Glomerular visceral epithelial cell (primary cell): ENCODE measurements at regions not wholly inside any gene's neighbourhood (a gene's known extent, or its start where the extent isn't known, plus 50 kb on each side); places are given as distances from the start of the nearest gene placed in this dataset.
"Not testable (repeated sequence)": the region's sequence is repeated elsewhere in the genome, so short reads cannot be mapped to it uniquely, and the experiment has no call there.

ENCODE experiments used
- DNase-seq: peaks from one replicate; pipeline ENCODE4 v3.0.0-alpha.2; 2016; ENCODE audit errors: extremely low spot score

DNA sequence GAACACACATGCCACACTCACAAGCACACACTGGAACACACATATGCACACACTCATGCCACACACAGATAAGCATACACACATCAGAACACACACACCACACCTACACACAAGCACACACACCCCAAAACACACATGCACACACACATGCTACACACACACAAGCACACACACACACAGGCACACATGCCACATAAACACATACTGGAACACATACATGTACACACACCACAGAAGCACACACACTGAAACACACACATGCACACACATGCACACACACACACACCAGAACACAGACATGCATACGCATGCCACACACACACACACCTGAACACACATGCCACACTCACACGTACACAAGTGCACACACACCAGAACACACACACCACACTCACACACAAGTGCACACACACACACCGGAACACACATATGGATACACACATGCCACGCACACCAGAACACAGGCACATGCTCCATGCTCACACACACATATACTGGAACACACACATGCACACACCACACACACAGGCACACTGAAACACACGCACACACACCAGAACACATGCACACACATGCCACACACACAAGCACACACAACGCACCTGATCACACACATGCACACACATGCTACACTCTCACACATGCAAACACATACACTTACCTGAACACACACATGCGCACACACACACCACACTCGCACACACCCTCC is 78.0 kb upstream of the IRX4 start:
- DNase-seq = no peak

DNA sequence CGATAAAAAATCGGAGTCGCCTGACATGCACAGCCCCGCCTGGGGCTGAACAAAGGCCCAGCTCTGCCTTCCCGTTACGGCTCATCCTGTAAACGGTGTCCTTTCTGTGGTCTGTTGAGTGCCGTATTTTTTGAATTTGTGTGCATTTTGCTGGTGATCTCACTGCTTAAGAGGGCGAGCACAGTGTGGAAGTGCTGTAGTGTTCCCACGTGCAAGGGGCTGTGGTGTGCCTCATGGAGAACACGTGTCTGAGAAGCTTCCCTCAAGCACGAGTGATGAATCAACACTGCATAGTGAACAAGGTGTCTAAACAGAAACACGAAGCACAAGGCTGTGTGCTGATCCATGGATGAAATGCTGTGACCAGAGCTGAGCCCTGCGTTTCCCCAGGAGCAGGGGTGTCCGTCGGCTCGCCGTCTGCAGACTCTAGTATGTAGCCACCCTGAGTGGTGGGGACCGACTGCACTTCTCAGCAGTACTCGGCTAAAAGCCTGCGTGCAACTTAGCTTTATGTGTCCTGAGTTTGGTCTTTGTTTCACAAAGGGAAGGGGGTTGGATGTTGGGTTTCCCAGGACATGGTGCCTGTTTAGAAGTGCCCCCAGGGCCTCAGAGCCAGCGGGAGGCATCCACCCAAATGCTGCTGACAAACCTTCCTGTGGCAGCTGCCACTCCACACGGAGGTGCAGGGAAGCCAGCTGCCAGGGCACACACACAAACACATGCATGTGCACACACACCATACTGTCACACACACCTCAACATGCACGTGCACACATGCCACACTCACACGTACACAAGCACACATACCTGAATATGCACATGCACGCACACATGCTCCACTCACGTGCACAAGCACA is 77.2 kb upstream of the IRX4 start:
- no peak for DNase-seq

DNA sequence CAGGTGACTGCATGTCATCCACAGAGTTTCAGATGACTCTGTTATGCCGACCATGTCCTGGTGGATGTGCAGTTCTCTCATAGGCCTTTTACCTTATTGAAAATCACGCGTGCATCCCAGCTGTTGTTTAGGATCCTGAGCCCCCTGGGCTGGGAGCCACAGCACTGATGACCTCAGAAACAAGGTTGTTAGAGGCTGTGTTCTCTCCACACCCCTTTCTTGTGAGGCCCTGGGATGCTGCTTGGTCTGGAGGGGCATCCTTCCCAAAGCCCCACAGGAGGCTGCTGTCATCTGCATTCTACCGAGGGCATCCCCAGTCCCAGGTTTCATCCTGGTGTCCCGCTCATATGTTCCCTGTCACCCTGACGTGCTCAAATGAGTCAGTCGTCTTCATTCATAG is 76.5 kb upstream of the IRX4 start:
- DNase-seq = no peak

DNA sequence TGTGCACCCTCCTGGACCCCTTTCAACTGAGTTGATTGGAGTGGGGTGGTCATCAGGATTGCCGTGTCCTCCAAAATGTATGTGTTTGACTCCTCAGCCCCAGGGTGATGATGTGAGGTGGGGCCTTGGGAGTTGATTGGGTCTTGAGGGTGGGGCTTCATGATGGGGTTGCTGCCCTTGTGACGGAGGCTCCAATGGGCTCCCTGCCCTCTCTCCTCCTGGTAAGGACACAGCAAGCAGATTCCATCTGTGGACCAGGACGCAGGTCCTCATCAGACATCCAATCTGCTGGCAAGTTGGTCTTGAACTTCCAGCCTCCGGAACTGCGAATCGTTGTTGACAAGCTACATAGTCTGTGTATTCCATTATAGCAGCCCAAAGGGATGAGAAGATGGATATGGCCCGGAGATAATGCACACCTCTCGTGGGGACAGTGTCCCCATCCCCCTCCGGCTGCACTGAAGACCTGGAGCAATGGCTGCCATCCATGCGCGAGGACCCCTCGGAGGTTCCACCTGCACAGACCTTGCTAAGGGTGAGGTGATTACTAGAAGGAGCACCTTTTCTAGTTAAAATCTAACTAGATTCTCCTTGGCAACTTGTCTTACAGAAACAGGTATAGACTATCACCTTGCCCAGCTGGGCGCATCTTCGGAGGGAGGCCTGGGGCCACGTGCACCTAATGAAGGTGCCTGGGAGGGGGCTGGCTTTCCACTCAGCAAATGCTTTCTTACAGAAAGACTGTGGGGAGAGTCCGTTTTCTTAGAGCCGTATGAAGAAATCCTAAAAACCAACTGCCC is 75.7 kb upstream of the IRX4 start:
- no peak for DNase-seq

DNA sequence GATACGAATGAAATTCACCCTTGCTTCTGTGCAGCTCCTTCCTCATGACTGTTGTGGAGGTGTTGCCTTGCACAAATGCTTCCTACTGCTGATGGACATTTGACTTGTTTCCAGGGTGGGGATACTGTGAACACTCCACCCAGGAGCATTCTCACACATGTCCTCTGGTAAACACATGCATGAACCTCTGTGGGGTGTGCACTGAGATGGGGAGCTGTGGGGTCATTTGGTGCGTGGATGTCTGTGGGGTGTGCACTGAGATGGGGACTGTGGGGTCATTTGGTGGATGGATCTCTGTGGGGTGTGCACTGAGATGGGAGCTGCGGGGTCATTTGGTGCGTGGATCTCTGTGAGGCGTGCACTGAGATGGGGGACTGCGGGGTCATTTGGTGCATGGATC is 72.9 kb upstream of the IRX4 start:
- DNase-seq = no peak

DNA sequence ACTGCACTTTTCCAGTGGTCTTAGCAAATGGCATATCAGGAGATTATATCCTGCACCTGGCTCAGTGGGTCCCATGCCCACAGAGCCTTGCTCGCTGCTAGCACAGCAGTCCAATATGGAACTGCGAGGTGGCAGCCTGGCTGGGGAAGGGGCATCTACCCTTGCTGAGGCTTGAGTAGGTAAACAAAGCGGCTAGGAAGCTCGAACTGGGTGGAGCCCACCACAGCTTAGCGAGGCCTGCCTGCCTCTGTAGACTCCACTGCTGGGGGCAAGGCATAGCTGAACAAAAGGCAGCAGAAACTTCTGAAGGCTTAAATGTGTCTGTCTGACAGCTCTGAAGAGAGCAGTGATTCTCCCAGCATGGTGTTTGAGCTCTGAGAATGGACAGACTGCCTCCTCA is 71.0 kb upstream of the IRX4 start:
- not testable (repeated sequence) for DNase-seq

DNA sequence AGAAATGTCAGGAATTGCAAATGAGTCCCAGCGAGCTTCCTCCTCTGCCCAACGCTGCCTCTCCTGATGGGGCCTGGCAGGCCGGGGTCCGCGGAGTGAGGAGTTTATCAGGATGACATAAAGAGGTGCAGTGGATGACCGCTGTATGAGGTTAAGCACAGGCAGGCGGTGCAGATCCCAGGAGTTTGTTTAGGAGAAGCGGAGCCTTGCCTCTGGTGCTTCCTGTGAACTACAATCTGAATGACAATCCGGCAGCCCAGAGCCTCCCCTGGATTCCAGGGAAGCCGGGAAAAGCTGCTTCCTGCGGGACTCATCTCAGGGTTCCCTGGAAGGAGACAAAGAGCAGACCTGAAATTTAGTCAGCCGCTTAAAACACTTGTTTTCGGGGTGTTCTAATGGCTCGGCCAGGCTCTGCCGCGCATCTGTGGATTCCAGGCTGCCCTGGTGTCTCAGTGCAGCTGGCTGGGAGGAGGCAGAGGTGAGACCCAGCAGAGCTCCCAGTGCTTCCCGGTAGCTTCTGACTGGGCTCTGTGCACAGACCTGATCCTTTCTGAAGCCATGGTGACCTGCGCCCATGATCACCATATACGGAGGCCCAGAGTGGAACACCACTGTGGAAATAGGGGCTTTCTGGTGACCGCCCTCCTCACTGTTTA is 69.8 kb upstream of the IRX4 start:
- DNase-seq = no peak

DNA sequence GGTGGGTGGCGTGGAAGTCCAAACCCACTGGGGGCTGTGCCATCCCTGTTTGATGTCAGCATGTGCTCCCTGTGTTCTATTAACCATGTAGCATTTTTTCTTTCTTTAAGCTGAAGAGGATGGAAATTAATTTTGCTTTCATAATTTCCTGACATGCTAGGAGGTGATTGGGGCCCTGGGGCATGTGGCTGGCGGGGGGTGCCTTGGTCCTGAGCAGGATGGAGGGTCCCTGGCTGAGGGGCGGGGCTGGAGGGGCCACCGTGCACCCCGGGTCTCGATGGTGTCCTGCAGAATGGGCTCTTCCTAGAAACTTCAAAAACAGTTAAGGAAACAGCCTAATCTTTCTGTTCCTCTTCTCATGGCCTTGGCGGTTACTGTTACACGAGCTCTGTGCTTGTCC is 69.3 kb upstream of the IRX4 start:
- DNase-seq = no peak

DNA sequence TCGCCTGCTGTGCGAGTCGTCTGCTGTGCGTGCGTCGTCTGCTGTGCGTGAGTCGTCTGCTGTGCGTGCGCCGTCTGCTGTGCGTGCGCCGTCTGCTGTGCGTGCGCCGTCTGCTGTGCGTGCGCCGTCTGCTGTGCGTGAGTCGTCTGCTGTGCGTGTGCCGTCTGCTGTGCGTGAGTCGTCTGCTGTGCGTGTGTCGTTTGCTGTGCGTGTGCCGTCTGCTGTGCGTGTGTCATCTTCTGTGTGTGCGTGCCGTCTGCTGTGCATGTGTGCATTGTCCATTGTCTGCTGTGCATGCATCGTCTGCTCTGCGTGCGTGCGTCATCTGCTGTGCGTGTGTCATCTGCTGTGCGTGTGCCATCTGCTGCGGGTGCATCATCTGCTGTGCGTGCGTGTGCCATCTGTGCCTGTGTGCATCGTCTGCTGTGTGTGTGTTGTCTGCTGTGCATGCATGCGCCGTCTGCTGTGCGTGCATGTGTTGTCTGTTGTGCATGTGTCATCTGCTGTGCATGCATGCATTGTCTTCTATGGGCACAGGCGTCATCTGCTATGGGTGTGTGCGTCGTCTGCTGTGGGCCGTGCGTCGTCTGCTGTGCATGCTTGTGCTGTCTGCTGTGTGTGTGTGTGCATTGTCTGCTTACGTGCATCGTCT is 68.6 kb upstream of the IRX4 start:
- no peak for DNase-seq

DNA sequence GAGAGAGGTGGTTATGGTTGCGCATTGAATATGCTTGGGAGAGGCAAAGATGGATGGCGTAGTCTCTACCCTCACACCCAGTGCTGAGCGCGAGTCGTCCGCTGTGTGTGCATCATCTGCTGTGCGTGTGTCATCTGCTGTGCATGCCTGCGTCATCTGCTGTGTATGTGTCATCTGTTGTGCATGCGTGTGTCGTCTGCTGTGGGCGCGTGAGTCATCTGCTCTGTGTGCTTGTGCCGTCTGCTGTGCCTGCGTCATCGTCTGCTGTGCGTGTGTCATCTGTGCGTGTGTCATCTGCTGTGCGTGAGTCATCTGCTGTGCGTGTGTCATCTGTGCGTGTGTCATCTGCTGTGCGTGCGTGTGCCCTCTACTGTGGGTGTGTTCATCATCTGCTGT is 68.0 kb upstream of the IRX4 start:
- DNase-seq = no peak

DNA sequence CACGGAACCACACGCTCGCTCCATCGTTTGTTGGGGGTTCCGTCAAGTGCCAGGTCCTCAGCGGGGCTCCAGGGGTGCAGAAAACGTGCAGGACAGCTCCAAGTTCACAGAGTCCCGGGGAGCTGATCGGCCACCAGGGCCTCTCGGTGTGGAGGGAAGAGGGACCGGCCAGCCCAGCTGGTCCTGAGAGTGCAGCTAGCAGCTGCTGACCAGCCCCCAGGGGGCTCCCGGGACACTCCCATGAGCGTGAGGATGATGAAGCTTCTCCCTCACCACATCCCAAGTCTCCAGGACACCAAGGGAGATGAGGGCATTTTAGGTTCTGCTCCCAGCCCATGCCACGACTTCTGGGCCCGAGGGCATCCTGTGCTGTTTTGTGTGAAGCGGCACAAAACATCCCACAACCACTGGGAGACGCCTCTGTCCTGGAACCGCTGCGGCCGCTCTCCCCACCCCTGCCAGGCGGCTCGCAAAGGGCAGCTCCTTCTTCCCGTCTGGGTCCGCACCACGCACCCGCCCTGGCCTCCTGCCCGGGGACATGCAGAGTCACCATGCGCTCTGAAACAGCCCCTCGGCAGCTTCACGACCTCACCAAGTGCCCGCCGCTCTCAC is 67.5 kb upstream of the IRX4 start:
- DNase-seq = no peak

DNA sequence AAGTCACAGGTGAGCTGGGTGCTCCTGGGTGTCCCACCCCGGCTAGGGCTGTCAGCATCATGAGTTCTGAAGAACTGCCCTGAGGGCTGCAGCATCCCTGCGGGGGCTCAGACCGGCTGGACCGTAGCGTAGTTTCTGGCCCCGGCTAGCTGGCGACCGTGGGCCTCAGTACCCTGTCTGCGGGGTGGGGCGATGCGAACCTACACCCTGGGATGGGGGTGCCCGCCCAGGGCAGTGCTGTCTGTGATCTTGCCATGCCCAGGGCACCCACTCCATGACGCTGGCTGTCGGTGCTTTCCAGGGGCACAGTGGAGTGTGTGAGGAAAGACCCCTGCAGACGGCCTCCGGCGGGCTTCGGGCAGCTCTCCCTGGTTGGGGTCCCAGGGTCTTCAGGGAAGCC is 66.5 kb upstream of the IRX4 start:
- DNase-seq = no peak

DNA sequence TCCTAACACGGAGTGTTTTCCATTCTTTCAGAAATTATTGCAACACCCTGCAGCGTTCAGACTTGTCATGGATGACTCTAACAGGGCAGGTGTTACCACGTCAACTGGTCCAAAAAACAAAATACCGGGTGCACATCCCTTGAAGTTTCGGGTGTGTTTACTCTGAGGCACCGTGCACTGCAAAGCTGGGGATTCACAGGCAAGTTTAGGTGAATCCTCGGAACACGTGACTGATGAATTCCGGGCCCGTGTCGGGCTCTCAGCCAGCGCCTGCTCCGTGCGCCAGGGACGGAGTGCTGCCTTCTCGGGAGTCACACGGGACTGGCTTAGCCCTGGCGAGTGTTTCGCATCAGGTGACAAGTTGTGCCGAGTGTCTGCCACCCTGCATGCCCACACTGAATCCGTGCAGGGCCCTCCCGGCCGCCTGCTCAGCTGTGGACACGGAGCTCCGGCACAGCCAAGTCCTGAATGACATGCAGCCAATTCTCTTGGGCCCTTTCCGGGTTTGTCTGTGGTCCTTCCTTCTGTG is 66.0 kb upstream of the IRX4 start:
- DNase-seq = no peak

DNA sequence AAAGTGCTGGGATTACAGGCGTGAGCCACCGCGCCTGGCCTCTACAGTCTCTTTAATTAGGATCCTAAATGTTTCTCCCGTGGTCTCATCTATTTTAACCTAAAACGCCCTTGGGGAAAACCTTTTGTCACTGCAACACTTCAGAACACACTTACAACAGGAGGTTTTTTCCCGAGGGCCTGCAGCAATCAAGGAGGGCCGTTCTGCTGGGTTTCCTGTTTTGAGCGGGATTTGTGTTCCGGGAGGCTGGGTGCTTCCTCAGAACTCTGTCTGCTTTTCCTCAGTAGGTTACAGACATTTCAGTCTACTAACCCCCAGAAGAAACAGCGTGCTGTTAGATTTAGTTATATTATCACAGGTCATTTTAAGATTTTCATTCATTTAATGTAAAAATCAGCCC is 65.4 kb upstream of the IRX4 start:
- DNase-seq = no peak

DNA sequence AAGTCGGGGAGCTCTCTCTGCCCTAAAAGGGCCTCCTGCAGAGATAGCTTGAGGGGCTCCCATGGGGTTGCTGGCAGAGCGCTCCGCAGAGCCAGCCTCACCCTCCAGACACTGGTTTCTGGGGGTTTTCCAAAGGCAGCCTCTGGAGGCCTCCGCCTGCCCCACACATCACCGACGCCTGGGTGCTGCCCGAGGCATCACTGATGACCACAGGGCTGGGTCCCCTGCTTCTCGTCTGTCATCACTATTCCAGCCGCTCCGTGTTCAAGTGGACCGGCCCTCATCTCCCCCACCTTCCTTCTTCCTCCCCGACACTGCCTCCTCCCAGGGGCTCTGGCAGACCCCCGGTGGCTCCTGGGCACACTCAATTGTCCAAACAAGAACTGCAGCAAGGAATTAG is 64.1 kb upstream of the IRX4 start:
- DNase-seq = no peak

DNA sequence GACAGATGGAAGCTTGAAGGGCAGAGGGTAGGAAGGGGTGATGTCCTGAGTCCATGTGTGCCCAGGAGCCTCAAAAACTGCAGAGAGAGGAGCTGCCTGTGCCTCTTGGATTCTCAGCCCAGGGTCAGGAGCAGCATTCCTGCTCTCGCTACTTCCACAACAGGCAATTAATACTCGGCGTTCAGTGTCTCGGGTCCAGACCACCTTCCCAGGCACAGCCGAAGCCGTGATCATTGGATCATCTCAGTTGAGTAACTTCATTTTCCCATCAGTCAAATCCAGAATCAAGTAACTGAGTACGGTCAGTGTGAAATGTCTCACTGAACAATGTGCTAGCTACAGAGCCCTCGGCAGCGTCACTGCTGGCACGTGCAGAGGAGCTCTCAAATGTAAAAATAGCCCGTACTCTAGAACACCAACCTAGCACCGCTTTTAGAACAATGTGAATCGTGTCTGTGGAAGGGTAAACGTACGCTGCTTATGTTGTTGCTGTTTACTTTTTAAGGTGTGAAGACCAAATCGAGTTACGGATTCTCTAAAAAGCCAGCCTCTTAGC is 63.5 kb upstream of the IRX4 start:
- no peak for DNase-seq

DNA sequence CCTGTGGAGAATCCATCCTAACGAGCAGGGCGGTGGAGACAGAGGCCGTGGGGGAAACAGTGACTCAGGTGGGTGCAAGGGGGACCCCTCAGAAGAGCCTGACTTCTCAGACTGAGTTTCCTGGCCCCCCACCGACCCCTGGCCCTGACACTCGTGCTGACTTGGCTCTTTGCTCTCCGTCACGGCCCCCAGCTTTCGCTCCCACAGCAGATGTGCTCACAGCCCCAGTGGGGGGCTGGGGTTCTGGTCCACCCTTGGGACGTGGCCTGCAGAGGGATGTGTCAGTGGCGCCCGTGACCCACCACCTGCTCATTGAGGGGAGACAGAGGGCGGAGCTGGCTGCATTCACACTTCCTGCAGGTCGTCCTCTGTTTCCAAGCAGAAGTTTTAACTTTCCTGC is 62.9 kb upstream of the IRX4 start:
- no peak for DNase-seq

DNA sequence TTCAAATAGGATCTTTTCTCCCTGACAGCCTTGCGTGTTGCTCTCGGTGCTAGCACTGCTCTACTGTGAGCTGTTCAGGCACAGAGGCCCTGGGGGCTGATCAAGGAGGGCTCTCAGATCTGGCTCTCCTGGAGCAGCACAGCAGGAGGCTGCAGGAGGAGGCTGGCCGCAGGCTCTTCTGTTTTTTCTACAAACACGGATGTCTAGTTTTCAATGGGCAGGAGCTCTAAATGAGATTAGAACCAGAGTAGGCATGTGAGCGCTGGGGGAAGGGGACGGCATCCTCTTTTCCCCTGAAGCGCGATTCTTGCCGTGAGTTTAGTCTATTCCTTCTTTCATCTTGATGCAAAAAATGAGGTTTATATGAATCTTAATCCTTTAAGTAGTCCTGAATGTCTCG is 61.7 kb upstream of the IRX4 start:
- DNase-seq = no peak

DNA sequence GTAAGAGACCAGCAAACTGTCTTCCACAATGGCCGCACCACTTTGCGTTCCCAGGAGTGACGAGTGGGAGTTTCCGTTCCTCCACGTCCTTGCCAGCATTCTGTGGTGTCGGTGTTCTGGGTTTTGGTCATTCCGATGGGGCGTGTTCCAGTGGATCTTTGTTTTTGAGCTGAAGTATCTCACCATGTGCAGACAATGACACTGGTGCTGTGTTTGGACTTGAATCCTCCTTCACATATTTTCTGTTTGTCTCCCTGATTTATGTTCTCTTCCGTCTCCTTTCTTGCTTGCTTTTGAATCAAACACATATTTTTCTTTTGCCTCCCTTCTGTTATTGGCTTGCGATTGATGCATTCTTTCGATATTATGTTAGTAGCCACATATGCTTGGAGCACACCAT is 60.8 kb upstream of the IRX4 start:
- DNase-seq = no peak

DNA sequence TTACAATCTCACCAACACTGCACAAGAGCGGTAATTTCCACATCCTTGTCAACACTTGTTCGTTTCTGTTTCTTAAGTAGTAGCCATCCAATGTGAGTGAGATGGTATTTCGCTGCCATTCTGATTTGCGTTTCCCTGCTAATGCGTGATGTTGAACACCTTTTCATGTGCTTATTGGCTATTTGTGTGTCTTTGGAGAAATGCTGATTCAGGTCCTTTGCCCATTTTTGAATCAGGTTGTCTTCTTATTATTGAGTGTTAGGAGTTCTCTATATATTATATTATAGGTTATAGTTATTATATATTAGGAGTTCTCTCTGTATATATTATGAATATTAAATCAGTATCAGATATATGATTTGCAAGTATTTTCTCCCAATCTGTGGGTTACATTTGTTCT is 59.9 kb upstream of the IRX4 start:
- DNase-seq = no peak

DNA sequence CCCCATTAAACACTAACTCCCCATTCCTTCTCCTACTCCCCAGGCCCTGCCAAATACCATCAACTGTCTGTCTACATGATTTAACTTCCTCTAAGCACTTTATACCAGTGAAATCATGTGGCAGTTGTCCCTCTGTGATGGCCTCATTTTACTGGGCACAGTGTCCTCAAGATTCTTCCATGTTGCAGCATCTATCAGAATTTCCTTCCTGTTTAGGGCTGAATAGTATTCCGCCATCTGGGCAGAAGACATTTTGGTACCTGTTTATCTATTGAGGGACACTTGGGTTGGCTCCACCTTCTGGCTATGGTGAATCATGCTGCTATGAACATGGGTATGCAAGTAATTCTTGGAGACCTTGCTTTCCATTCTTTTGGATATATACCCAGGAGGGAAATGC is 59.4 kb upstream of the IRX4 start:
- DNase-seq = no peak
